Esophagus squamous epithelium (tissue), 4 donors: ENCODE measurements at regions not wholly inside any gene's neighbourhood (a gene's known extent, or its start where the extent isn't known, plus 50 kb on each side); places are given as distances from the start of the nearest gene placed in this dataset.

Experiments
- CTCF ChIP-seq, 6 experiments: fragments of 450-650 bp in 4 of 6; fragments of 200-600 bp in 2 of 6; sonication (generic) in 2 of 6; IDR thresholded peaks; one replicate each; pipeline ENCODE4 v1.5.1; 2016 to 2019; ENCODE audit warnings: antibody characterized with exemption in 6 of 6, mild to moderate bottlenecking in 4 of 6, moderate library complexity in 4 of 6
- POLR2A ChIP-seq, 4 donors: fragments of 450-650 bp; IDR thresholded peaks; one replicate each; pipeline ENCODE4 v1.6.1; 2017; ENCODE audit warnings: antibody characterized with exemption in 4 of 4, mild to moderate bottlenecking in 4 of 4, moderate library complexity in 3 of 4

- TF ChIP-seq CTCF (IDR thresholded peaks at IDR 0.05) (no peak), POLR2A (IDR thresholded peaks at IDR 0.05) (no peak)
Observed at GRCh38 chr18:11372163-11372562, 222.8 kb upstream of the PIEZO2 start.
